GM12878 (cell line): ENCODE measurements at regions not wholly inside any gene's neighbourhood (a gene's known extent, or its start where the extent isn't known, plus 50 kb on each side); places are given as distances from the start of the nearest gene placed in this dataset.

Source experiments
- ATAC-seq: fragments of 200-7000 bp; cut with Tn5 transposase; 3 replicates; pipeline ENCODE4 v1.9.1; 2020; ENCODE audit warnings: mild to moderate bottlenecking, moderate library complexity
- BruUV-seq: library from RNA; stranded (reverse); fragments of 400-500 nt; replicated peaks from 2 replicates; lab custom pipeline; 2021; lab: Mats Ljungman, UMichigan
- CTCF ChIA-PET: fragments of 300-600 bp; sonication (Branson Sonifier 250); formaldehyde crosslinking; extraction: SDS; loops from one replicate; lab custom pipeline; 2021; ENCODE audit warnings: inconsistent platforms; lab: Yijun Ruan, JAX
- POLR2A ChIA-PET: fragments of 350-600 bp; formaldehyde crosslinking; extraction: SDS; loops from one replicate; lab custom pipeline; 2021; ENCODE audit warnings: inconsistent platforms; lab: Charles Lee
- RAD21 ChIA-PET: fragments of 300-600 bp; sonication (Branson Sonifier 250); formaldehyde crosslinking; loops from one replicate; lab custom pipeline; 2023; ENCODE audit warnings: antibody characterized with exemption; ENCODE audit not compliant: unreplicated experiment; lab: Charles Lee
- SMC1A ChIA-PET: fragments of 300-600 bp; sonication (Branson Sonifier 250); formaldehyde crosslinking; loops from one replicate; lab custom pipeline; 2023; ENCODE audit not compliant: unreplicated experiment, uncharacterized antibody; lab: Charles Lee
- DNase-seq: peaks from one replicate; pipeline ENCODE4 v3.0.0-alpha.2; 2011; ENCODE audit warnings: low read depth, low spot score
- FAIRE-seq: peaks from 3 replicates; lab custom pipeline; 2011; peaks lifted over from hg19 to GRCh38; lab: Jason Lieb, UNC
- H2AFZ ChIP-seq: 2 replicates; pipeline ENCODE4 v1.6.0; 2011; ENCODE audit warnings: low read depth, low read length, control low read depth; ENCODE audit not compliant: control insufficient read depth
- H3K27ac ChIP-seq: 2 replicates; pipeline ENCODE4 v1.5.1; 2011; ENCODE audit warnings: control low read depth; ENCODE audit not compliant: control insufficient read depth, insufficient read depth
- H3K27me3 ChIP-seq, 2 experiments: replicated peaks in 1 of 2; 2 replicates each; pipeline versions ENCODE4 v1.6.0 to v1.6.1; 2011; ENCODE audit warnings: low read length in 1 of 2; ENCODE audit not compliant: control insufficient read depth in 2 of 2, insufficient read depth in 2 of 2
- H3K36me3 ChIP-seq, 2 experiments: 2 replicates each; pipeline ENCODE4 v1.5.1; 2011; ENCODE audit warnings: low read length in 1 of 2; ENCODE audit not compliant: control insufficient read depth in 2 of 2, insufficient read depth in 2 of 2
- H3K4me1 ChIP-seq: 2 replicates; pipeline ENCODE4 v1.6.1; 2011; ENCODE audit warnings: mild to moderate bottlenecking, low read length, moderate library complexity, mixed read lengths; ENCODE audit not compliant: control insufficient read depth, insufficient read depth
- H3K4me2 ChIP-seq: 2 replicates; pipeline ENCODE4 v1.6.0; 2011; ENCODE audit warnings: control low read depth; ENCODE audit not compliant: control insufficient read depth, insufficient read depth
- H3K4me3 ChIP-seq: fragments of 200-600 bp; sonication (generic); 2 replicates; pipeline ENCODE4 v1.5.1; 2016
- H3K79me2 ChIP-seq: 2 replicates; pipeline ENCODE4 v1.6.0; 2011; ENCODE audit warnings: low read length; ENCODE audit not compliant: control insufficient read depth, insufficient read depth
- H3K9ac ChIP-seq: 2 replicates; pipeline ENCODE4 v1.8.0; 2011; ENCODE audit warnings: low read length, control low read depth, mixed read lengths; ENCODE audit not compliant: control insufficient read depth, insufficient read depth
- H3K9me3 ChIP-seq: replicated peaks from 3 replicates; pipeline ENCODE4 v1.5.1; 2011; ENCODE audit warnings: mild to moderate bottlenecking, low read length; ENCODE audit not compliant: control insufficient read depth, insufficient read depth
- H4K20me1 ChIP-seq: 2 replicates; pipeline ENCODE4 v1.6.0; 2011; ENCODE audit not compliant: control insufficient read depth, insufficient read depth
- BRCA1 ChIP-seq: IDR thresholded peaks from 2 replicates; pipeline ENCODE4 v1.6.1; 2011; ENCODE audit warnings: low read depth, low read length, improper control_type of control experiment
- EZH2 ChIP-seq: IDR thresholded peaks from 2 replicates; pipeline ENCODE4 v1.6.1; 2012; ENCODE audit warnings: low read depth, mild to moderate bottlenecking, control low read depth, inconsistent platforms, low read length, borderline replicate concordance; ENCODE audit not compliant: control insufficient read depth
- MXI1 ChIP-seq: fragments of 150-350 bp; IDR thresholded peaks from 2 replicates; pipeline ENCODE4 v1.6.1; 2011; ENCODE audit warnings: low read depth, mild to moderate bottlenecking, inconsistent platforms, low read length, improper control_type of control experiment
- MYB ChIP-seq: fragments of 150-350 bp; IDR thresholded peaks from 2 replicates; pipeline ENCODE4 v1.6.1; 2014; ENCODE audit warnings: mild to moderate bottlenecking, low read depth, low read length, borderline replicate concordance
- NBN ChIP-seq: fragments of 450-650 bp; IDR thresholded peaks from 2 replicates; pipeline ENCODE4 v1.6.1; 2016
- SUPT20H ChIP-seq: IDR thresholded peaks from 2 replicates; pipeline ENCODE4 v1.6.1; 2011; ENCODE audit warnings: low read depth, mild to moderate bottlenecking, low read length, moderate library complexity, borderline replicate concordance; ENCODE audit not compliant: control insufficient read depth
- ZNF622 ChIP-seq: fragments of 450-650 bp; IDR thresholded peaks from 2 replicates; pipeline ENCODE4 v1.6.1; 2017; ENCODE audit warnings: mild to moderate bottlenecking, inconsistent platforms
- WGBS: methylation state at CpG from one replicate; pipeline ENCODE4 v1.1.6; 2016; ENCODE audit warnings: low lambda C conversion rate; ENCODE audit not compliant: insufficient replicate concordance, insufficient coverage; ENCODE audit errors: missing lambda C conversion rate; 5-methylcytosine and 5-hydroxymethylcytosine counted together
- in situ Hi-C: fragments of 300-500 bp; cut with MboI; formaldehyde crosslinking; loops from 9 replicates; pipeline ENCODE4 v1.14.3; 2018; ENCODE audit warnings: mixed read lengths
- intact Hi-C: fragments of 100-400 bp; cut with micrococcal nuclease; formaldehyde crosslinking; loops from one replicate; pipeline ENCODE4 v1.14.2; 2022; ENCODE audit not compliant: unreplicated experiment
- TF ChIP-seq, protein P1 (sequence below): IDR thresholded peaks from 2 replicates; pipeline ENCODE4 v1.6.1; 2012; ENCODE audit warnings: low read length, inconsistent platforms
- TF ChIP-seq, protein P2 (sequence below): fragments of 450-650 bp; conservative IDR thresholded peaks from 2 replicates; pipeline ENCODE4 v1.6.1; 2017; ENCODE audit warnings: mild to moderate bottlenecking, moderate library complexity
- TF ChIP-seq, protein P3 (sequence below): IDR thresholded peaks from 2 replicates; pipeline ENCODE4 v1.6.1; 2011; ENCODE audit warnings: borderline replicate concordance, low read depth, mild to moderate bottlenecking, moderate library complexity, low read length; ENCODE audit not compliant: insufficient read depth, poor library complexity, severe bottlenecking
- TF ChIP-seq, protein P4 (sequence below): fragments of 450-650 bp; IDR thresholded peaks from 2 replicates; pipeline ENCODE4 v1.6.1; 2016; ENCODE audit warnings: mild to moderate bottlenecking, moderate library complexity, borderline replicate concordance
- TF ChIP-seq, protein P5 (sequence below): fragments of 450-650 bp; IDR thresholded peaks from 2 replicates; pipeline ENCODE4 v1.6.1; 2018; ENCODE audit warnings: borderline replicate concordance, mild to moderate bottlenecking; ENCODE audit not compliant: partially characterized antibody

DNA sequence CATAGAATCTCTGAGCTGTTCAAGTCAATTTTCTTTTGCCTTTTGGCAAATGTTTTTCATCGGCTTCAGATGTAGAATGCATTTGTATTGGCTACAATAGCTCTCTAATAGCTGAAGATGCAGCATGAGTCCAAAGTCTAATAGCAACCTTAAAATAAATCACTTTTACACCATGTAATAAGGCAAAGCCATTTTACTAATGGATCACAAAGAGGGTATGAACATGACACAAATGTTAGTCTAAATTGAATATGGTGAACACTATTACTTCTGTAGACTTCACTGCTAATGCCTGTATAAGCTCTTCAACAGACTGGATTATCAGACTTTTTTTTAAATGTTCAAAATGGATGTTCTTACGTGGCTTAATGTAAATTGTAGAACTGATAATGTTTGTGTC is 645.3 kb downstream of the TLL1 start:
- intact Hi-C loops: no loop called here
- Histone ChIP-seq H4K20me1 (no peaks in the 10 kb centered on the region), H3K4me3 (no peak overlapping the region), H3K4me2 (no peak overlapping the region), H3K36me3 (no peaks in the 10 kb centered on the region), H3K4me1 (no peaks in the 10 kb centered on the region), H3K79me2 (no peaks in the 10 kb centered on the region), H3K27me3 (no peaks in the 10 kb centered on the region), H2AFZ (no peak overlapping the region), H3K9me3 (no peaks in the 10 kb centered on the region), H3K27ac (no peak overlapping the region), H3K9ac (no peak overlapping the region)
- no peak for DNase-seq
- FAIRE-seq: no peak
- ChIA-PET CTCF (no interaction called here), SMC1A (interaction anchor here (1.2 to 1.4 kb wide), 2 partner anchors 10 to 19 kb away, joined by 3 to 4 read pairs; no protein-coding TSS in a partner anchor), RAD21 (no interaction called here), POLR2A (no interaction called here)
- ATAC-seq: no peak
- no TSS peak for BruUV-seq
- in situ Hi-C loops: no loop called here
- 45% methylated on average over 2 of the region's 2 CpGs for WGBS
- no peak for TF ChIP-seq NBN
- no peak for TF ChIP-seq ZNF622
- no peak for TF ChIP-seq EZH2
- TF ChIP-seq, protein P1, sequence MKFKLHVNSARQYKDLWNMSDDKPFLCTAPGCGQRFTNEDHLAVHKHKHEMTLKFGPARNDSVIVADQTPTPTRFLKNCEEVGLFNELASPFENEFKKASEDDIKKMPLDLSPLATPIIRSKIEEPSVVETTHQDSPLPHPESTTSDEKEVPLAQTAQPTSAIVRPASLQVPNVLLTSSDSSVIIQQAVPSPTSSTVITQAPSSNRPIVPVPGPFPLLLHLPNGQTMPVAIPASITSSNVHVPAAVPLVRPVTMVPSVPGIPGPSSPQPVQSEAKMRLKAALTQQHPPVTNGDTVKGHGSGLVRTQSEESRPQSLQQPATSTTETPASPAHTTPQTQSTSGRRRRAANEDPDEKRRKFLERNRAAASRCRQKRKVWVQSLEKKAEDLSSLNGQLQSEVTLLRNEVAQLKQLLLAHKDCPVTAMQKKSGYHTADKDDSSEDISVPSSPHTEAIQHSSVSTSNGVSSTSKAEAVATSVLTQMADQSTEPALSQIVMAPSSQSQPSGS: no peak
- TF ChIP-seq MXI1: no peak
- TF ChIP-seq MYB: no peak
- TF ChIP-seq, protein P2, sequence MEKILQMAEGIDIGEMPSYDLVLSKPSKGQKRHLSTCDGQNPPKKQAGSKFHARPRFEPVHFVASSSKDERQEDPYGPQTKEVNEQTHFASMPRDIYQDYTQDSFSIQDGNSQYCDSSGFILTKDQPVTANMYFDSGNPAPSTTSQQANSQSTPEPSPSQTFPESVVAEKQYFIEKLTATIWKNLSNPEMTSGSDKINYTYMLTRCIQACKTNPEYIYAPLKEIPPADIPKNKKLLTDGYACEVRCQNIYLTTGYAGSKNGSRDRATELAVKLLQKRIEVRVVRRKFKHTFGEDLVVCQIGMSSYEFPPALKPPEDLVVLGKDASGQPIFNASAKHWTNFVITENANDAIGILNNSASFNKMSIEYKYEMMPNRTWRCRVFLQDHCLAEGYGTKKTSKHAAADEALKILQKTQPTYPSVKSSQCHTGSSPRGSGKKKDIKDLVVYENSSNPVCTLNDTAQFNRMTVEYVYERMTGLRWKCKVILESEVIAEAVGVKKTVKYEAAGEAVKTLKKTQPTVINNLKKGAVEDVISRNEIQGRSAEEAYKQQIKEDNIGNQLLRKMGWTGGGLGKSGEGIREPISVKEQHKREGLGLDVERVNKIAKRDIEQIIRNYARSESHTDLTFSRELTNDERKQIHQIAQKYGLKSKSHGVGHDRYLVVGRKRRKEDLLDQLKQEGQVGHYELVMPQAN: no peak
- TF ChIP-seq, protein P3, sequence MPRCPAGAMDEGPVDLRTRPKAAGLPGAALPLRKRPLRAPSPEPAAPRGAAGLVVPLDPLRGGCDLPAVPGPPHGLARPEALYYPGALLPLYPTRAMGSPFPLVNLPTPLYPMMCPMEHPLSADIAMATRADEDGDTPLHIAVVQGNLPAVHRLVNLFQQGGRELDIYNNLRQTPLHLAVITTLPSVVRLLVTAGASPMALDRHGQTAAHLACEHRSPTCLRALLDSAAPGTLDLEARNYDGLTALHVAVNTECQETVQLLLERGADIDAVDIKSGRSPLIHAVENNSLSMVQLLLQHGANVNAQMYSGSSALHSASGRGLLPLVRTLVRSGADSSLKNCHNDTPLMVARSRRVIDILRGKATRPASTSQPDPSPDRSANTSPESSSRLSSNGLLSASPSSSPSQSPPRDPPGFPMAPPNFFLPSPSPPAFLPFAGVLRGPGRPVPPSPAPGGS: no peak
- TF ChIP-seq SUPT20H: no peak
- TF ChIP-seq, protein P4, sequence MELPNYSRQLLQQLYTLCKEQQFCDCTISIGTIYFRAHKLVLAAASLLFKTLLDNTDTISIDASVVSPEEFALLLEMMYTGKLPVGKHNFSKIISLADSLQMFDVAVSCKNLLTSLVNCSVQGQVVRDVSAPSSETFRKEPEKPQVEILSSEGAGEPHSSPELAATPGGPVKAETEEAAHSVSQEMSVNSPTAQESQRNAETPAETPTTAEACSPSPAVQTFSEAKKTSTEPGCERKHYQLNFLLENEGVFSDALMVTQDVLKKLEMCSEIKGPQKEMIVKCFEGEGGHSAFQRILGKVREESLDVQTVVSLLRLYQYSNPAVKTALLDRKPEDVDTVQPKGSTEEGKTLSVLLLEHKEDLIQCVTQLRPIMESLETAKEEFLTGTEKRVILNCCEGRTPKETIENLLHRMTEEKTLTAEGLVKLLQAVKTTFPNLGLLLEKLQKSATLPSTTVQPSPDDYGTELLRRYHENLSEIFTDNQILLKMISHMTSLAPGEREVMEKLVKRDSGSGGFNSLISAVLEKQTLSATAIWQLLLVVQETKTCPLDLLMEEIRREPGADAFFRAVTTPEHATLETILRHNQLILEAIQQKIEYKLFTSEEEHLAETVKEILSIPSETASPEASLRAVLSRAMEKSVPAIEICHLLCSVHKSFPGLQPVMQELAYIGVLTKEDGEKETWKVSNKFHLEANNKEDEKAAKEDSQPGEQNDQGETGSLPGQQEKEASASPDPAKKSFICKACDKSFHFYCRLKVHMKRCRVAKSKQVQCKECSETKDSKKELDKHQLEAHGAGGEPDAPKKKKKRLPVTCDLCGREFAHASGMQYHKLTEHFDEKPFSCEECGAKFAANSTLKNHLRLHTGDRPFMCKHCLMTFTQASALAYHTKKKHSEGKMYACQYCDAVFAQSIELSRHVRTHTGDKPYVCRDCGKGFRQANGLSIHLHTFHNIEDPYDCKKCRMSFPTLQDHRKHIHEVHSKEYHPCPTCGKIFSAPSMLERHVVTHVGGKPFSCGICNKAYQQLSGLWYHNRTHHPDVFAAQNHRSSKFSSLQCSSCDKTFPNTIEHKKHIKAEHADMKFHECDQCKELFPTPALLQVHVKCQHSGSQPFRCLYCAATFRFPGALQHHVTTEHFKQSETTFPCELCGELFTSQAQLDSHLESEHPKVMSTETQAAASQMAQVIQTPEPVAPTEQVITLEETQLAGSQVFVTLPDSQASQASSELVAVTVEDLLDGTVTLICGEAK: no peak
- TF ChIP-seq, protein P5, sequence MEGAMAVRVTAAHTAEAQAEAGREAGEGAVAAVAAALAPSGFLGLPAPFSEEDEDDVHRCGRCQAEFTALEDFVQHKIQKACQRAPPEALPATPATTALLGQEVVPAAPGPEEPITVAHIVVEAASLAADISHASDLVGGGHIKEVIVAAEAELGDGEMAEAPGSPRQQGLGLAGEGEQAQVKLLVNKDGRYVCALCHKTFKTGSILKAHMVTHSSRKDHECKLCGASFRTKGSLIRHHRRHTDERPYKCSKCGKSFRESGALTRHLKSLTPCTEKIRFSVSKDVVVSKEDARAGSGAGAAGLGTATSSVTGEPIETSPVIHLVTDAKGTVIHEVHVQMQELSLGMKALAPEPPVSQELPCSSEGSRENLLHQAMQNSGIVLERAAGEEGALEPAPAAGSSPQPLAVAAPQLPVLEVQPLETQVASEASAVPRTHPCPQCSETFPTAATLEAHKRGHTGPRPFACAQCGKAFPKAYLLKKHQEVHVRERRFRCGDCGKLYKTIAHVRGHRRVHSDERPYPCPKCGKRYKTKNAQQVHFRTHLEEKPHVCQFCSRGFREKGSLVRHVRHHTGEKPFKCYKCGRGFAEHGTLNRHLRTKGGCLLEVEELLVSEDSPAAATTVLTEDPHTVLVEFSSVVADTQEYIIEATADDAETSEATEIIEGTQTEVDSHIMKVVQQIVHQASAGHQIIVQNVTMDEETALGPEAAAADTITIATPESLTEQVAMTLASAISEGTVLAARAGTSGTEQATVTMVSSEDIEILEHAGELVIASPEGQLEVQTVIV: no peak
- TF ChIP-seq BRCA1: no peak
